Hepatocyte (in vitro differentiated cells): ENCODE measurements at regions not wholly inside any gene's neighbourhood (a gene's known extent, or its start where the extent isn't known, plus 50 kb on each side); places are given as distances from the start of the nearest gene placed in this dataset.

Experiments used
- DNase-seq: peaks from one replicate; pipeline ENCODE4 v3.0.0-alpha.2; 2016; ENCODE audit warnings: low spot score
- H2AFZ ChIP-seq: fragments of 200-600 bp; sonication (generic); 2 replicates; pipeline ENCODE4 v1.6.0; 2016; ENCODE audit warnings: antibody characterized with exemption, mild to moderate bottlenecking
- H3K27ac ChIP-seq: fragments of 200-600 bp; sonication (generic); 2 replicates; pipeline ENCODE4 v1.5.1; 2016; ENCODE audit warnings: mild to moderate bottlenecking
- H3K27me3 ChIP-seq: fragments of 200-600 bp; sonication (generic); 2 replicates; pipeline ENCODE4 v1.6.1; 2016
- H3K36me3 ChIP-seq: fragments of 200-600 bp; sonication (generic); replicated peaks from 2 replicates; pipeline ENCODE4 v1.5.1; 2016; ENCODE audit warnings: low read depth; ENCODE audit not compliant: insufficient read depth
- H3K4me1 ChIP-seq: fragments of 200-600 bp; sonication (generic); 2 replicates; pipeline ENCODE4 v1.5.1; 2016; ENCODE audit warnings: mild to moderate bottlenecking, moderate library complexity; ENCODE audit not compliant: insufficient read depth
- H3K4me2 ChIP-seq: fragments of 200-600 bp; sonication (generic); 2 replicates; pipeline ENCODE4 v1.6.0; 2016
- H3K4me3 ChIP-seq: fragments of 200-600 bp; sonication (generic); 2 replicates; pipeline ENCODE4 v1.5.1; 2016; ENCODE audit warnings: mild to moderate bottlenecking
- H3K79me2 ChIP-seq: fragments of 200-600 bp; sonication (generic); 2 replicates; pipeline ENCODE4 v1.6.0; 2017; ENCODE audit warnings: mild to moderate bottlenecking
- H3K9me2 ChIP-seq: fragments of 200-600 bp; sonication (generic); replicated peaks from 2 replicates; pipeline ENCODE4 v1.6.0; 2017; ENCODE audit warnings: mild to moderate bottlenecking; ENCODE audit not compliant: insufficient read depth
- H3K9me3 ChIP-seq: fragments of 200-600 bp; sonication (generic); 2 replicates; pipeline ENCODE4 v1.5.1; 2016; ENCODE audit warnings: low read depth, mild to moderate bottlenecking
- H4K20me1 ChIP-seq: fragments of 200-600 bp; sonication (generic); 2 replicates; pipeline ENCODE4 v1.6.0; 2016; ENCODE audit warnings: mild to moderate bottlenecking; ENCODE audit not compliant: insufficient read depth, poor library complexity, severe bottlenecking
- EZH2 ChIP-seq: fragments of 200-600 bp; sonication (generic); IDR thresholded peaks from 2 replicates; pipeline ENCODE4 v1.6.1; 2016; ENCODE audit warnings: antibody characterized with exemption, mild to moderate bottlenecking, borderline replicate concordance
- EZH2phosphoT487 ChIP-seq: fragments of 200-600 bp; sonication (generic); IDR thresholded peaks from one replicate; pipeline ENCODE4 v1.6.1; 2018; ENCODE audit warnings: antibody characterized with exemption, mild to moderate bottlenecking, low read depth, moderate library complexity; ENCODE audit not compliant: unreplicated experiment, severe bottlenecking
- WGBS: methylation state at CpG from one replicate; pipeline ENCODE4 v1.1.6; 2016; ENCODE audit warnings: low lambda C conversion rate; ENCODE audit errors: missing lambda C conversion rate; 5-methylcytosine and 5-hydroxymethylcytosine counted together
- TF ChIP-seq, protein P1 (sequence below): fragments of 200-600 bp; sonication (generic); IDR thresholded peaks from 2 replicates; pipeline ENCODE4 v1.5.1; 2016; ENCODE audit warnings: antibody characterized with exemption, mild to moderate bottlenecking; ENCODE audit not compliant: poor library complexity

DNA sequence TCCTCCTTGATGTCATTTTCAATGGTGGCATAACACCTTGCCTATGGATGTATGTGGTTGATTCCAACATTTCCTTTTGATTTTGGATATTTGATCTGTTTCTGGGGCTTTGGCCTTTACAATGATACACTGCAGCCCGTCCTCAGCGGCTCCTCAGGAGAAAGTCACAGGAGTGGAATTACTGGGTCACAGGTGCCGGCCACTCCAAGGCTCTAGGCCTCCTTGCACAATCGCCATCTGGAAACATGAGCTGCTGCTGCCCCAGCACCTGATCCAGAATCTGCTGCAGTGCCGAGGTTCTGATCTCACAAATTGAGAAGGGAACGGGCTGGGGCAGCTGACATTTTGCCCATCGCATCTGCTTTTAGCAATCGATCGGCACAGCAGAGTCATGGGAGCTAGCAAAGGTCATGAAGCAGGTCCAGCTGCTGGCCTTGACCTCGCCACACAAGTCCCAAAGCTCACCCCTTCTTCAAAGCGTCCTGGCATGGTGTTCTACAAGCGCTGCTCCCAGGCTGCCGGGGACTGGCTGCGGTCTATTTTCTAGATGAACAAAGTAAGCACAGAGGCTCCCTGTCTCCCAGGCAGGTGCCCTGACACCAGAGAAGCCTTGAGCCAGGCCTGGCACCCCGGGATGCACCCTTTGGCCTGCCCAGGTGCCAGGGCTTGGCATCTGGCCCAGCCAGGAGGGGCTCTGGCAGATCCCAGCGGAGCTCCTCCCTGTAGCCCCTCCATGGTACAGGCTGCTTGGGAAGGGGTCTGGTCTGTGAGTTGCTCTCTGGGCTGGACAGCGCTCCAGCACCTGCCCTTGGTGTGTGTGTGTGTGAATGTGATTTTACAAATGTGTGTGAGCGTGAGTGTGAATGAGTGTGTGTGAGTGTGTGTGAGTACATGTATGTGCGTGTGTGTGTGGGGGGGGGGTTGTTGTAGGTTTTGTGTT lies 201.8 kb downstream of the GLRX3 start:
- H3K27me3 ChIP-seq, result no peaks in the 10 kb centered on the region
- H3K36me3 ChIP-seq, result no peaks in the 10 kb centered on the region
- DNase-seq, result no peak
- H3K4me1 ChIP-seq, result no peaks in the 10 kb centered on the region
- no peaks in the 10 kb centered on the region for H3K9me2 ChIP-seq
- WGBS, result 92% methylated on average over 19 of the region's 19 CpGs
- no peak overlapping the region for H3K27ac ChIP-seq
- H3K79me2 ChIP-seq, result no peaks in the 10 kb centered on the region
- no peaks in the 10 kb centered on the region for H4K20me1 ChIP-seq
- H3K4me3 ChIP-seq, result no peak overlapping the region
- no peak for TF ChIP-seq EZH2
- TF ChIP-seq, protein P1, sequence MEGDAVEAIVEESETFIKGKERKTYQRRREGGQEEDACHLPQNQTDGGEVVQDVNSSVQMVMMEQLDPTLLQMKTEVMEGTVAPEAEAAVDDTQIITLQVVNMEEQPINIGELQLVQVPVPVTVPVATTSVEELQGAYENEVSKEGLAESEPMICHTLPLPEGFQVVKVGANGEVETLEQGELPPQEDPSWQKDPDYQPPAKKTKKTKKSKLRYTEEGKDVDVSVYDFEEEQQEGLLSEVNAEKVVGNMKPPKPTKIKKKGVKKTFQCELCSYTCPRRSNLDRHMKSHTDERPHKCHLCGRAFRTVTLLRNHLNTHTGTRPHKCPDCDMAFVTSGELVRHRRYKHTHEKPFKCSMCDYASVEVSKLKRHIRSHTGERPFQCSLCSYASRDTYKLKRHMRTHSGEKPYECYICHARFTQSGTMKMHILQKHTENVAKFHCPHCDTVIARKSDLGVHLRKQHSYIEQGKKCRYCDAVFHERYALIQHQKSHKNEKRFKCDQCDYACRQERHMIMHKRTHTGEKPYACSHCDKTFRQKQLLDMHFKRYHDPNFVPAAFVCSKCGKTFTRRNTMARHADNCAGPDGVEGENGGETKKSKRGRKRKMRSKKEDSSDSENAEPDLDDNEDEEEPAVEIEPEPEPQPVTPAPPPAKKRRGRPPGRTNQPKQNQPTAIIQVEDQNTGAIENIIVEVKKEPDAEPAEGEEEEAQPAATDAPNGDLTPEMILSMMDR, result no peak
- no peak for TF ChIP-seq EZH2phosphoT487
- H3K9me3 ChIP-seq, result no peaks in the 10 kb centered on the region
- H2AFZ ChIP-seq, result no peak overlapping the region
- H3K4me2 ChIP-seq, result no peak overlapping the region

DNA sequence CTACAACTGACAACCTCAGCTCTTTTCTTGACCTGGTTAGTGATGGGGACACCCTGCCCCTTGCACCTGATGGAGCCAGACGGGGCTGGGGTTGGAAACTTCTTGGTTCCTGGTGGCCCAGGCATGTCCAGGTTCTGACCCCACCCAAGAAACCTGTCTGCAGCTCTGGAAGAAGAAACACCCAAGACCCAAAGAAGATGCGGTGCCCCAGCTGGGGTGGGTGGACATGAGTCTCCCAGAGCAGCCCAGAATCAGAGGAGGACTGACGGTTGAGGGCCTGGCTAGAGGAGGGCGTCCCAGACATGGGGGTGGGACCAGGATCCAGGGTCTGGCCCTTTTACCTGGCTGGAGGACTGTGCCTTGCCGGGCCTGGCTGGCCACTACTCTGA lies 202.4 kb downstream of the GLRX3 start:
- Histone ChIP-seq H3K36me3 (no peaks in the 10 kb centered on the region), H3K9me2 (no peaks in the 10 kb centered on the region), H4K20me1 (no peaks in the 10 kb centered on the region), H3K27ac (no peak overlapping the region), H2AFZ (no peak overlapping the region), H3K4me2 (no peak overlapping the region), H3K4me1 (no peaks in the 10 kb centered on the region), H3K27me3 (no peaks in the 10 kb centered on the region), H3K4me3 (no peak overlapping the region), H3K79me2 (no peaks in the 10 kb centered on the region), H3K9me3 (no peaks in the 10 kb centered on the region)
- WGBS, result 86% methylated on average over 4 of the region's 5 CpGs
- TF ChIP-seq EZH2 (no peak), EZH2phosphoT487 (no peak)
- TF ChIP-seq, protein P1, result no peak
- no peak for DNase-seq

DNA sequence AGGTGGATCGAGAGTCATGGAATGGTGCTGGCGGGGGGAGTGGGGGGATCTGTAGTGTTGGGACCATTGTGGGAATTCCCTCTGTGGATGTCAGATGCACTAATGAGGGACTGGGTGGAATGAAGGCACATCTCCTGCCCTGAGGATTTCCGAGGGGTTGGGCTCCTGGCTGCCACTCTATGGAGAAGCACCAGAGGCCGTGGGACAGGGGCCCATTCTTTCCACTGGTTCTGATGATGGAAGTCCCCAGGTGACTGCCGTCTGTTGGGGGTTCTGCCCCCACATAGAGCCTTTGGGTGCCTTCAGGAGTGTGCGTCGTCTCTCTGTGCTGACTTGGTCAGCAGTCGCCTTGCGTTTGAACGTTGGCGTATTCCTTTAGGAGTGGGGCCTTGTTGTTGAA lies 202.9 kb downstream of the GLRX3 start:
- no peak for DNase-seq
- no peaks in the 10 kb centered on the region for H3K9me2 ChIP-seq
- H2AFZ ChIP-seq, result no peak overlapping the region
- no peak for TF ChIP-seq EZH2
- H3K27ac ChIP-seq, result no peak overlapping the region
- H3K79me2 ChIP-seq, result no peaks in the 10 kb centered on the region
- no peaks in the 10 kb centered on the region for H4K20me1 ChIP-seq
- no peak overlapping the region for H3K4me3 ChIP-seq
- H3K4me2 ChIP-seq, result no peak overlapping the region
- 88% methylated on average over 11 of the region's 11 CpGs for WGBS
- H3K4me1 ChIP-seq, result no peaks in the 10 kb centered on the region
- H3K27me3 ChIP-seq, result no peaks in the 10 kb centered on the region
- no peaks in the 10 kb centered on the region for H3K9me3 ChIP-seq
- H3K36me3 ChIP-seq, result no peaks in the 10 kb centered on the region

DNA sequence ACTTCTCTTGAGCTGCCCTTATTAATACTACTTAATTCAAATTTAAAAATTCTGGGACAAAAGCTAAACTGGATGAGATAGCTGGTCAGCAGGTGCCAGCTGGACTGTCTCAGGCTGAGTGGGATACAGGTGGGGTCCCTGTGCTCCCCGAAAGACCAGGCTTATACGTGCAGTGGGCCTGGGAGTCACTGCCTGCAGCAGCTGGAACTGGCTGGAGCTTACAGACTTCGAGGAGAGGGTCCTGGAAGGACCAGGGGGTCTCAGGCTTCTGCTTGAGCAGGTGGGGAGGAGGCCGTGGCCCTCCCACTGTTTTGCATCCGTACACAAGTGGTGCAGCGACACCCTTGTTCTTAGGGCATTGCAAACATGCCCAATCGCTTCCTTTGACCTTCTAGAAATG lies 203.7 kb downstream of the GLRX3 start:
- TF ChIP-seq, protein P1, result no peak
- no peak for TF ChIP-seq EZH2phosphoT487
- no peak for TF ChIP-seq EZH2
- H4K20me1 ChIP-seq, result no peaks in the 10 kb centered on the region
- H3K9me2 ChIP-seq, result no peaks in the 10 kb centered on the region
- no peaks in the 10 kb centered on the region for H3K36me3 ChIP-seq
- no peaks in the 10 kb centered on the region for H3K9me3 ChIP-seq
- H3K4me2 ChIP-seq, result no peak overlapping the region
- no peak overlapping the region for H3K27ac ChIP-seq
- 73% methylated on average over 7 of the region's 7 CpGs for whole genome bisulfite sequencing
- no peaks in the 10 kb centered on the region for H3K79me2 ChIP-seq
- no peaks in the 10 kb centered on the region for H3K4me1 ChIP-seq
- no peak overlapping the region for H3K4me3 ChIP-seq
- no peak for DNase-seq
- H3K27me3 ChIP-seq, result no peaks in the 10 kb centered on the region
- no peak overlapping the region for H2AFZ ChIP-seq
